HG02763 (cell line): ENCODE measurements at regions not wholly inside any gene's neighbourhood (a gene's known extent, or its start where the extent isn't known, plus 50 kb on each side); places are given as distances from the start of the nearest gene placed in this dataset.

Experiments
- ATAC-seq: cut with Tn5 transposase; IDR thresholded peaks from one replicate; pipeline ENCODE4 v1.9.1; 2021; ENCODE audit warnings: mild to moderate bottlenecking, moderate library complexity; ENCODE audit not compliant: unreplicated experiment

- ATAC-seq: no peak
Measured at GRCh38 chr5:61596265-61596664, 264.2 kb downstream of the ZSWIM6 start.

- ATAC-seq: no peak
Measured at GRCh38 chr5:61597684-61598083, 265.6 kb downstream of the ZSWIM6 start.

GRCh38 chr5:61598126-61598525 lies 266.1 kb downstream of the ZSWIM6 start:
- no peak for ATAC-seq

- ATAC-seq: no peak
Measured at GRCh38 chr5:61599370-61600122, 267.5 kb downstream of the ZSWIM6 start.

- no peak for ATAC-seq
Measured at GRCh38 chr5:61600123-61600444, 268.0 kb downstream of the ZSWIM6 start.

GRCh38 chr5:61600945-61601511 lies 269.0 kb downstream of the ZSWIM6 start:
- no peak for ATAC-seq

- ATAC-seq: no peak
Measured at GRCh38 chr5:61603211-61603908, 271.3 kb downstream of the ZSWIM6 start.

- no peak for ATAC-seq
Measured at GRCh38 chr5:61604076-61605025, 272.3 kb downstream of the ZSWIM6 start.

- no peak for ATAC-seq
Measured at GRCh38 chr5:61609840-61610677, 278.0 kb downstream of the ZSWIM6 start.

GRCh38 chr5:61610678-61611024 lies 278.6 kb downstream of the ZSWIM6 start:
- ATAC-seq: no peak

GRCh38 chr5:61612431-61612830 lies 280.4 kb downstream of the ZSWIM6 start:
- no peak for ATAC-seq

GRCh38 chr5:61613679-61614078 lies 281.6 kb downstream of the ZSWIM6 start:
- ATAC-seq: no peak

- no peak for ATAC-seq
Measured at GRCh38 chr5:61614606-61615005, 282.5 kb downstream of the ZSWIM6 start.

GRCh38 chr5:61617039-61617438 lies 285.0 kb downstream of the ZSWIM6 start:
- ATAC-seq: no peak

GRCh38 chr5:61617995-61618525 lies 286.0 kb downstream of the ZSWIM6 start:
- ATAC-seq: no peak

GRCh38 chr5:61618577-61618976 lies 286.5 kb downstream of the ZSWIM6 start:
- ATAC-seq: no peak

- ATAC-seq: no peak
Measured at GRCh38 chr5:61619289-61619688, 287.2 kb downstream of the ZSWIM6 start.

GRCh38 chr5:61619777-61620518 lies 287.9 kb downstream of the ZSWIM6 start:
- no peak for ATAC-seq

GRCh38 chr5:61620699-61621182 lies 288.7 kb downstream of the ZSWIM6 start:
- ATAC-seq: no peak
